Suprapubic skin (tissue), 3 donors: ENCODE measurements at regions not wholly inside any gene's neighbourhood (a gene's known extent, or its start where the extent isn't known, plus 50 kb on each side); places are given as distances from the start of the nearest gene placed in this dataset.

Experiments
- CTCF ChIP-seq, 2 donors: fragments of 200-600 bp in 1 of 2; fragments of 450-650 bp in 1 of 2; sonication (generic) in 1 of 2; IDR thresholded peaks; one replicate each; pipeline ENCODE4 v1.5.1; 2016 to 2019; ENCODE audit warnings: antibody characterized with exemption in 2 of 2, mild to moderate bottlenecking in 1 of 2, moderate library complexity in 1 of 2
- EP300 ChIP-seq: sonication (generic); formaldehyde crosslinking; IDR thresholded peaks from one replicate; pipeline ENCODE4 v1.6.1; 2017; ENCODE audit warnings: antibody characterized with exemption
- POLR2A ChIP-seq, 2 donors: fragments of 450-650 bp; IDR thresholded peaks; one replicate each; pipeline ENCODE4 v1.6.1; 2017; ENCODE audit warnings: antibody characterized with exemption in 2 of 2, mild to moderate bottlenecking in 2 of 2, moderate library complexity in 2 of 2

DNA sequence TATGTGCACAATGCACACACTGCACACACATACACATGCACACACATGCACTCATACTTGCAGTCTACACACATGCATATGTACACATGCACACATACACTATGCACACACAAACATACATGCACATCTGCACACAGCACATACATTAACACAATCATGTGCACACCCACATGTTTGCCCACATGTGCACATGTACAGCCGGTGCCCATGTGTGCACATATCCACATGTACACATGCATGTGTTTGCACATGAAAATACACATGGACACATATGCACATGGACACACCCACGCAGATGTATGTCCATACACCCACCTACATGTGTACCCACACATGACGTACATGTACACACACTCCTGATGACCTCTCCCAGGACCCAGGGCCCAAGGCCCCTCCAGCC lies 105.1 kb upstream of the ACTRT2 start:
- no peak for TF ChIP-seq CTCF (IDR thresholded peaks at IDR 0.05)
- TF ChIP-seq EP300, result no peak
- TF ChIP-seq POLR2A (IDR thresholded peaks at IDR 0.05), result no peak
